ENCODE measurements at regions not wholly inside any gene's neighbourhood (a gene's known extent, or its start where the extent isn't known, plus 50 kb on each side); places are given as distances from the start of the nearest gene placed in this dataset.
A peak's percentile ranks its signal among the peaks of the same experiment; 100 is the strongest.

GRCh38 chr6:155647354-155647753 lies 191.7 kb upstream of the NOX3 start:
- H3K36me3 ChIP-seq (ENCODE audit: control insufficient read depth in 4 of 4, insufficient read depth in 4 of 4, low read length in 4 of 4) = no peaks in the 10 kb centered on the region
- no peak for TF ChIP-seq CTCF (IDR thresholded peaks at IDR 0.05; ENCODE audit: control extremely low read depth, extremely low read depth)
- no peak overlapping the region for H3K27ac ChIP-seq (ENCODE audit: low read depth in 1 of 2, low read length in 1 of 2)
- no peak overlapping the region for H3K9ac ChIP-seq (ENCODE audit: insufficient read depth in 1 of 2, low read length in 2 of 2)
- no peaks in the 10 kb centered on the region for H3K27me3 ChIP-seq (ENCODE audit: control insufficient read depth in 3 of 3, insufficient read depth in 3 of 3, low read length in 2 of 3)
- peaks cover 0 to 4% (median 0%) of the 10 kb centered on the region in 5 donors for H3K4me1 ChIP-seq (ENCODE audit: control insufficient read depth in 5 of 5, insufficient read depth in 5 of 5, low read length in 5 of 5)
- ATAC-seq (ENCODE audit: insufficient read depth, low FRiP score) (no peak), DNase-seq (no peak)
- peaks cover 0 to 3% (median 1%) of the 10 kb centered on the region in 4 donors for H3K9me3 ChIP-seq (ENCODE audit: control insufficient read depth in 4 of 4, insufficient read depth in 3 of 4, low read length in 3 of 4)
- H3K4me3 ChIP-seq = no peak overlapping the region

- Histone ChIP-seq H3K27ac (ENCODE audit: low read depth in 1 of 2, low read length in 1 of 2) (no peak overlapping the region), H3K4me3 (no peak overlapping the region), H3K9me3 (ENCODE audit: control insufficient read depth in 4 of 4, insufficient read depth in 3 of 4, low read length in 3 of 4) (peaks cover 0 to 3% (median 1%) of the 10 kb centered on the region in 4 donors), H3K27me3 (ENCODE audit: control insufficient read depth in 3 of 3, insufficient read depth in 3 of 3, low read length in 2 of 3) (no peaks in the 10 kb centered on the region), H3K36me3 (ENCODE audit: control insufficient read depth in 4 of 4, insufficient read depth in 4 of 4, low read length in 4 of 4) (no peaks in the 10 kb centered on the region), H3K9ac (ENCODE audit: insufficient read depth in 1 of 2, low read length in 2 of 2) (no peak overlapping the region), H3K4me1 (ENCODE audit: control insufficient read depth in 5 of 5, insufficient read depth in 5 of 5, low read length in 5 of 5) (peaks cover 0 to 4% (median 0%) of the 10 kb centered on the region in 5 donors)
- no peak for TF ChIP-seq CTCF (IDR thresholded peaks at IDR 0.05; ENCODE audit: control extremely low read depth, extremely low read depth)
- WGBS, 2 donors = 77 to 87% methylated on average over 5 of the region's 5 CpGs
- DNase-seq = peak; percentile 57 to 82 (median 73)
- ATAC-seq (ENCODE audit: insufficient read depth, low FRiP score) = no peak
Measured at GRCh38 chr6:155646443-155646842, 190.8 kb upstream of the NOX3 start.

- 73 to 75% methylated on average over 2 of the region's 2 CpGs for WGBS, 2 donors
- H3K9ac ChIP-seq (ENCODE audit: insufficient read depth in 1 of 2, low read length in 2 of 2) = no peak overlapping the region
- H3K27me3 ChIP-seq (ENCODE audit: control insufficient read depth in 3 of 3, insufficient read depth in 3 of 3, low read length in 2 of 3) = no peaks in the 10 kb centered on the region
- H3K4me1 ChIP-seq (ENCODE audit: control insufficient read depth in 5 of 5, insufficient read depth in 5 of 5, low read length in 5 of 5) = peaks cover 0 to 4% (median 0%) of the 10 kb centered on the region in 5 donors
- no peak for ATAC-seq (ENCODE audit: insufficient read depth, low FRiP score)
- H3K4me3 ChIP-seq = no peak overlapping the region
- H3K36me3 ChIP-seq (ENCODE audit: control insufficient read depth in 4 of 4, insufficient read depth in 4 of 4, low read length in 4 of 4) = no peaks in the 10 kb centered on the region
- no peak for DNase-seq
- H3K27ac ChIP-seq (ENCODE audit: low read depth in 1 of 2, low read length in 1 of 2) = no peak overlapping the region
- no peak for TF ChIP-seq CTCF (IDR thresholded peaks at IDR 0.05; ENCODE audit: control extremely low read depth, extremely low read depth)
- peaks cover 0 to 3% (median 1%) of the 10 kb centered on the region in 4 donors for H3K9me3 ChIP-seq (ENCODE audit: control insufficient read depth in 4 of 4, insufficient read depth in 3 of 4, low read length in 3 of 4)
Measured at GRCh38 chr6:155645325-155645724, 189.7 kb upstream of the NOX3 start.

DNA sequence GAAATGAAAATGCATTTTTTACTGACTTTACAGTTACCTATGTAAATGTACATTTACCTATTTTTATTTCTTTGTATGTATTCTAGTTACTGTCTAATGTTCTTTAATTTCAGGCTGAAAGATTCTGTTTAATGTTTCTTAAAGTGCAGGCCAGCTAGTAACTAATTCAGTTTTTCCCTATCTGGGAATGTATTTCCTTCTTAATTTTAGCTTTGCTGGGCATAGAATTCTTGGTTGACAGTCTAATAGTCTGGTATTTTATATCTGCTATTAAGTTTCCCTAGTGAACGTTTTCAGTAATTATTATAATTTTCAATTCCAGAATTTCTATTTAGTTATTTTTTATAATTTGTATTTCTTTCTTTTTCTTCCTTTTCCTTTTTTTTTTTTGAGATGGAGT lies 186.0 kb upstream of the NOX3 start:
- Histone ChIP-seq H3K4me1 (ENCODE audit: control insufficient read depth in 5 of 5, insufficient read depth in 5 of 5, low read length in 5 of 5) (peaks cover 0 to 4% (median 0%) of the 10 kb centered on the region in 5 donors), H3K9ac (ENCODE audit: insufficient read depth in 1 of 2, low read length in 2 of 2) (no peak overlapping the region), H3K9me3 (ENCODE audit: control insufficient read depth in 4 of 4, insufficient read depth in 3 of 4, low read length in 3 of 4) (peaks cover 0 to 7% (median 6%) of the 10 kb centered on the region in 4 donors), H3K27me3 (ENCODE audit: control insufficient read depth in 3 of 3, insufficient read depth in 3 of 3, low read length in 2 of 3) (no peaks in the 10 kb centered on the region), H3K4me3 (no peak overlapping the region), H3K36me3 (ENCODE audit: control insufficient read depth in 4 of 4, insufficient read depth in 4 of 4, low read length in 4 of 4) (no peaks in the 10 kb centered on the region), H3K27ac (ENCODE audit: low read depth in 1 of 2, low read length in 1 of 2) (no peak overlapping the region)
- ATAC-seq (ENCODE audit: insufficient read depth, low FRiP score) = no peak
- no peak for DNase-seq
- WGBS, 2 donors = 88 to 93% methylated on average over 1 of the region's 1 CpG
- TF ChIP-seq CTCF (IDR thresholded peaks at IDR 0.05; ENCODE audit: control extremely low read depth, extremely low read depth) = no peak
